Subcutaneous abdominal adipose tissue (tissue), 5 donors: ENCODE measurements at regions not wholly inside any gene's neighbourhood (a gene's known extent, or its start where the extent isn't known, plus 50 kb on each side); places are given as distances from the start of the nearest gene placed in this dataset.

Source experiments
- H3K27ac ChIP-seq: one replicate; pipeline ENCODE4 v1.7.0; 2013; ENCODE audit warnings: low read depth, mild to moderate bottlenecking, inconsistent platforms, low read length, moderate library complexity
- H3K27me3 ChIP-seq, 5 donors: one replicate each; pipeline ENCODE4 v1.7.0; 2013; ENCODE audit warnings: low read length in 5 of 5, inconsistent platforms in 1 of 5; ENCODE audit not compliant: control insufficient read depth in 5 of 5, insufficient read depth in 4 of 5
- H3K36me3 ChIP-seq, 5 donors: one replicate each; pipeline ENCODE4 v1.7.0; 2013; ENCODE audit warnings: low read length in 5 of 5; ENCODE audit not compliant: control insufficient read depth in 5 of 5, insufficient read depth in 5 of 5
- H3K4me1 ChIP-seq, 5 donors: one replicate each; pipeline ENCODE4 v1.7.0; 2013; ENCODE audit warnings: low read length in 5 of 5, mild to moderate bottlenecking in 3 of 5, moderate library complexity in 1 of 5; ENCODE audit not compliant: control insufficient read depth in 5 of 5, insufficient read depth in 5 of 5
- H3K4me3 ChIP-seq, 5 donors: one replicate each; pipeline ENCODE4 v1.7.0; 2013; ENCODE audit warnings: low read length in 5 of 5, low read depth in 1 of 5
- H3K9ac ChIP-seq, 5 donors: one replicate each; pipeline ENCODE4 v1.7.0; 2013; ENCODE audit warnings: low read length in 5 of 5, mild to moderate bottlenecking in 4 of 5, moderate library complexity in 3 of 5
- H3K9me3 ChIP-seq, 5 donors: one replicate each; pipeline ENCODE4 v1.7.0; 2013; ENCODE audit warnings: low read length in 5 of 5; ENCODE audit not compliant: control insufficient read depth in 5 of 5
- donor health status: healthy.
- donor health status: healthy.
- donor health status: healthy.
- donor health status: healthy.
- donor health status: healthy.

DNA sequence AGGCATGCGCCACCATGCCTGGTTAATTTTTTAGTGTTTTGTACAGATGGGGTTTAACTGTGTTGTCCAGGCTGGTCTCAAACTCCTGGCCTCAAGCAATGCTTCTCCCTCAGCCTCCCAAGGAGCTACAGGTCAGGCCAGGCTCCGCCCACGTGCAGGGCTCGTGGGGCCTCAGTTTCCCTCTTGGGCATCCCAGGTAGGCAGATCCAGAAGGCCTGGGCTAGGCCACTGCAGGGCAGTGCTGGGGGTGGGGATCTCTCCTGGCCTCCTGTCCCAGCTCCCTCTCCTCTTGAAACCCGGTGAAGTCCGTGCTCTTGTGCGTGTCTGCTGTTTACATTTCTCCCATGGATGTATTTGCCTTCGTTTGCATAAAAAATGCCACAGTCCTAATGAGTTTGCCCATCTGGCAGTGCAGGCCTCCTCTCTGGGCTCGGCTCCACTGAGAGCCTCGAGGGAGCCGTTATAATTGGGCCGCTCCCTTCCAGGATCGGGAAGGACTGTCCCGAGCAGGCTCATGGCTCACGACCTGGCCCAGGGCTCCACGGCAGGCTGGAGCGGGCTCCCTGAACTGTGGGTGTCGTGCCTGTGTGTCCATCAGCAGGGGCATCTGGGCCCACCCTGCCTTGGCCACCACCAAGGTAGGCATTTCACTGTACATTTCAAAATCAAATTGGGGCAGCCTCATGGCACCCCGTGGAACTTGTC lies 52.6 kb upstream of the RUFY1 start:
- Histone ChIP-seq H3K36me3 (no peaks in the 10 kb centered on the region), H3K9me3 (no peaks in the 10 kb centered on the region), H3K27ac (no peak overlapping the region), H3K27me3 (peaks cover 0 to 6% (median 0%) of the 10 kb centered on the region in 5 donors), H3K9ac (no peak overlapping the region), H3K4me1 (peaks cover 2 to 9% (median 4%) of the 10 kb centered on the region in 5 donors), H3K4me3 (no peak overlapping the region)

DNA sequence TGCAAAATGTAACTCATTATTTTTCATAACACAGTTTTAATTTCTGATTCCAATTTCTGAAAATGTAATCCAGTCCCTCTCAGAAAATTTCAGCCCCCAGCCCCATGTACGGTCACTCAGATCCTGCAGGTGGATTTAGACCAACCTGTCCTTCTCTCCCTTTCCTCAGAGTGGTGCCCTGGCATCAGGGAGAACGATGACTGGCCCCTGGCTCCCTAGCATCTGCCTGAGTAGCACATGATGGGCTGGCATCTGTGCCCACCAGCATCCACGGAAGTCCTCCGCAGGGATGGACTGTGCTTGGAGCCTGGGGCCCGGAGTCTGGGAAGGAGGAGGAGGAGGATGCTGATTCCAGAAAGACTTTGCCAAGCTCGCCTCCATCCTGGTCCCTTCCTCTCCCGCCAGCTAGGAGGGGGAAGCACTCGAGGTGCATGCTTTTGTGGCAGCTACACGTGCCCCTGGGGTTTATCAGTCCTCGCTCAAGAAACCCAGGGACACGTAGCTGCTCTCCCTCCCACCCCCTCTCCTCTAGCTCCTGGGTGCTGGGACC lies 54.4 kb upstream of the RUFY1 start:
- no peak overlapping the region for H3K9ac ChIP-seq
- peaks cover 0 to 6% (median 0%) of the 10 kb centered on the region in 5 donors for H3K27me3 ChIP-seq
- no peak overlapping the region for H3K4me3 ChIP-seq
- no peak overlapping the region for H3K27ac ChIP-seq
- peaks cover 0 to 2% (median 0%) of the 10 kb centered on the region in 5 donors for H3K9me3 ChIP-seq
- no peaks in the 10 kb centered on the region for H3K36me3 ChIP-seq
- H3K4me1 ChIP-seq = peaks cover 2 to 9% (median 4%) of the 10 kb centered on the region in 5 donors

DNA sequence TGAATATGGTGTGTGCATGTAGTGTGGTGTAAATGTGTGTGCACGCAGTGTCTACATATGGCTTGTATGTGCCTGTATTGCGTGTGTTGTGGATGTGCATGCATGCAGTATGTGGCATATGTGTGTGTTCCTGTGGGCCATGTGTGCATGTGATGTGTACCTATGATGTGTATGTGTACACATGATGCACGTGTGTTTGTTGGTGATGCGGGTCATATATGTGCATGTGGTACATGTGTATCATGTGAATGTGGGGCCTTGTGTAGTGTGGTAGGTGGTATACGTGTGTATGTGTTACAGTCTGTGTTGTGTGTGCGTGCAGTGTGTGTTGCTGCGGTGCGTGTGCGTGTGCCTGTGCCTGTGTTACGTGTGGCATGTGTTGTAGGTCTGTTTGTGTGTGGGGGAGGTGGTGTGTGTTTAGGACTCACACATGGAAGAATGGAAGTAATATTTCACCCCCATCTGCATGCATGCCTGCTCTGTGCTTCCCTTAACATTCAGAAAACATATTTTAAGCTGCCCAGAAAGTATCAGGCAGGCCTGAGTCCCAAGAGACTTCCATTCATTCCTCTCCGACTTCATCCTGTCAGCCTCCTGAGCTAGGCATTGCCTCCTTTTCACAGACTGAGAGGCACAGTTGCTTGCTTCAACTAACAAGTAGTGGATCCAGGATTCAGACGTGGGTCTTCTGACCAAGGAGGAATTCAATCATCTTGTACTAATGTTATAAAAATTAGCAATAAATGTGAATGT lies 55.4 kb upstream of the RUFY1 start:
- H3K27me3 ChIP-seq = peaks cover 0 to 6% (median 0%) of the 10 kb centered on the region in 5 donors
- peaks cover 2 to 9% (median 4%) of the 10 kb centered on the region in 5 donors for H3K4me1 ChIP-seq
- no peak overlapping the region for H3K9ac ChIP-seq
- no peaks in the 10 kb centered on the region for H3K36me3 ChIP-seq
- no peak overlapping the region for H3K27ac ChIP-seq
- peaks cover 0 to 5% (median 0%) of the 10 kb centered on the region in 5 donors for H3K9me3 ChIP-seq
- H3K4me3 ChIP-seq = no peak overlapping the region

GRCh38 chr5:179488975-179489374 lies 61.4 kb upstream of the RUFY1 start:
- peaks cover 0 to 5% (median 0%) of the 10 kb centered on the region in 5 donors for H3K9me3 ChIP-seq
- peaks cover 0 to 7% (median 0%) of the 10 kb centered on the region in 5 donors for H3K27me3 ChIP-seq
- no peaks in the 10 kb centered on the region for H3K36me3 ChIP-seq
- H3K4me3 ChIP-seq = no peak overlapping the region
- peaks cover 0 to 9% (median 0%) of the 10 kb centered on the region in 5 donors for H3K4me1 ChIP-seq
- no peak overlapping the region for H3K27ac ChIP-seq
- H3K9ac ChIP-seq = no peak overlapping the region

DNA sequence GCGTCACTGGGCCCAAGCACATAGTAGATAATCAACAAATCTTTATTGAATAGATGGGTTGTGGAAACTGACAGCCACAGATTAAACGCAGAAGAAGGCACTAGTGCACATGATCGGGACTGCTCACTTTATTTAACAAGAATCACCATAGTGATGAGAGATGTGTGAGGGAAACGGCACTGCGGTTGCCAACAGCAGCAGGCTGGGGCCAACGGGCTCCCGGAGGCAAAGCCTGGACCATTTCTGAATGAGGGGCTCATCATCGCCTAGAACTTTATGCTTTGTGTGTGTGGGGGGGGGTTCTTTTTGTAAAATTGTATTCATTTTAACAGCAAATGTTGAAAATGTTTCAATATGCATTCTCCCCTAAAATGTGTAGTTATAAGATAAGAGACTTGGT lies 61.9 kb upstream of the RUFY1 start:
- H3K9me3 ChIP-seq = peaks cover 0 to 5% (median 0%) of the 10 kb centered on the region in 5 donors
- H3K27ac ChIP-seq = no peak overlapping the region
- no peaks in the 10 kb centered on the region for H3K36me3 ChIP-seq

DNA sequence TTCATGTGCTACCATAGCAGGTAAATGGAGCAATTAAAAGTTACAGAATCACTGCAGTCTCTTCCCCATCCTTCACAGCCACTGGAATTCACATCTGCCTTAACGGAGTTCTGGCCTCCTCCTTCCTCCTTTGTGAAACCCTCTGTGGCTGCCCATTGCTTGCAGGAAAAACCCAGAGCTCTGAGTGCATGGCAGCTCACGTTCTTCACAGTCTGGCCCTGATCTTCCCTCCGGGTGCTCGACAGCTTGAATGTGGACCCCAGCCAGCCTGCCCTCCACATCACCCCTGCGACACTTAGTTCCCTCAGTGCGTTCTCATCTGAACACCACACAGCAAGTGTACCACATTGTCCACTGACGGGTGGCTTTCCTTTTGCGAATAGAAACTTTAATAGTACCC lies 63.2 kb upstream of the RUFY1 start:
- H3K27me3 ChIP-seq = peaks cover 0 to 7% (median 0%) of the 10 kb centered on the region in 5 donors
- H3K9ac ChIP-seq = no peak overlapping the region
- peaks cover 0 to 9% (median 0%) of the 10 kb centered on the region in 5 donors for H3K4me1 ChIP-seq
- H3K4me3 ChIP-seq = no peak overlapping the region
- H3K9me3 ChIP-seq = peaks cover 0 to 5% (median 0%) of the 10 kb centered on the region in 5 donors
- H3K27ac ChIP-seq = no peak overlapping the region
- no peaks in the 10 kb centered on the region for H3K36me3 ChIP-seq

More for the DNA sequence above, 61.9 kb upstream of the RUFY1 start:
- H3K4me3 ChIP-seq = no peak overlapping the region
- H3K9ac ChIP-seq = no peak overlapping the region
- H3K27me3 ChIP-seq = peaks cover 0 to 7% (median 0%) of the 10 kb centered on the region in 5 donors
- peaks cover 0 to 9% (median 0%) of the 10 kb centered on the region in 5 donors for H3K4me1 ChIP-seq

GRCh38 chr5:179486596-179487051 lies 63.7 kb upstream of the RUFY1 start:
- Histone ChIP-seq H3K9ac (no peak overlapping the region), H3K27me3 (peaks cover 0 to 7% (median 0%) of the 10 kb centered on the region in 5 donors), H3K9me3 (peaks cover 0 to 5% (median 0%) of the 10 kb centered on the region in 5 donors), H3K4me3 (no peak overlapping the region), H3K36me3 (no peaks in the 10 kb centered on the region), H3K4me1 (peaks cover 0 to 9% (median 0%) of the 10 kb centered on the region in 5 donors), H3K27ac (no peak overlapping the region)

DNA sequence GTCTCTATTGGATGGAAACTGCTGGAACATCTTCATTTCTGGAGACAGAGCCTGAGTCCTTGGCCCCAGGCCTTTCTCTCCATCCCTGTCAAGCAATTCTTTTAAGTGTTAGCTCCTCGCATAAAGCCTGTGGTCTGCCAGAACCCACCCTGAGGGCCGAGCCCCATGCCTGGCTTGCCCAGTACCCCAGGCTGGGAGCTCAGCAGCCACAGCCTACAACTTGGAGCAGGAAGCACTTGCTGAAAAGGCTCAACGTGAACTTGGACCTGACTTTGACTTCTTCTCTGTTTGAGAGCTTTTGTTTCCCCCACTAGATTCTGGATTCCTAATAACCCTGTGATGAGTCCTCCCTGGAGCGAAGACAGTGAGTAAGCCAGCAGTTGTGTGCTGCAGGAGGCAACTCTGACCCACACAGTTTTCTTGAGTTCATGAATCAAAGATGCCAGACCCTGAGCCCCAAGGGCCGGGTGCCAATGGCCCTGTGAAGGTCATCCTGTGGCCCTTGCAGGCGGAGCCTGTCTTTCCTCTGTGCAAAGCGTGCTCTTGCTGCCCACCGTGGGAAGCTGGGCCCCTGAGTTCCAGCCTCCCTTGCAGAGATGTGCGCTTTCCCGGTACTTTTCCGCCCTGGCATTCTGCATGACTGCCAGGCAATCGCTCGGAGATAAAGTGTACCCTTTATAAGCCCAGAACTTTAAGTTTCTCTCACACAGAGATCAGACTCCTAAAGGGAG lies 64.3 kb upstream of the RUFY1 start:
- no peaks in the 10 kb centered on the region for H3K36me3 ChIP-seq

DNA sequence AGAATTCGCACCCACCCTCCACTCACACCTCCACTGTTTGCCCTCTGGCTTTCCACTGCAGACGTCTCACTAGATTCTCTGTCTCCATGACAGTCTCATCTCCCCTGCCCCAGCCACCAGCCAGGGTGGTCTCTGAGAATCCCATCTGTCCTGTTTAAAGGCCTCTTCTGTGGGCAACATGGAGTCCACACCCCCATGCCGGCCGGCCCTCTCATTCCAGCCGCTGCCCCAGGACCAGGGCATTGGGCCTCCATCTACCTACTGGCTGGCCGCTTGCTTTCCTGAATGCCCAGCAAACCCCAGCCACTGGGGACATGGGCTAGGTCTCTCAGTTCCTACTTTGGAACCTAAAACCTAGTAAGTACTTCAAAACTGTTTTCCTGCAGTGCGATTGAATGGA lies 65.6 kb upstream of the RUFY1 start:
- Histone ChIP-seq H3K4me1 (peaks cover 0 to 9% (median 0%) of the 10 kb centered on the region in 5 donors), H3K4me3 (no peak overlapping the region), H3K9me3 (no peaks in the 10 kb centered on the region), H3K27ac (no peak overlapping the region), H3K9ac (no peak overlapping the region), H3K36me3 (no peaks in the 10 kb centered on the region), H3K27me3 (peaks cover 0 to 7% (median 0%) of the 10 kb centered on the region in 5 donors)

More for the DNA sequence above, 64.3 kb upstream of the RUFY1 start:
- Histone ChIP-seq H3K4me3 (no peak overlapping the region), H3K9me3 (peaks cover 0 to 3% (median 0%) of the 10 kb centered on the region in 5 donors), H3K4me1 (peaks cover 0 to 9% (median 0%) of the 10 kb centered on the region in 5 donors), H3K27me3 (peaks cover 0 to 7% (median 0%) of the 10 kb centered on the region in 5 donors), H3K27ac (no peak overlapping the region), H3K9ac (no peak overlapping the region)
